ENCODE measurements at regions not wholly inside any gene's neighbourhood (a gene's known extent, or its start where the extent isn't known, plus 50 kb on each side); places are given as distances from the start of the nearest gene placed in this dataset.

DNA sequence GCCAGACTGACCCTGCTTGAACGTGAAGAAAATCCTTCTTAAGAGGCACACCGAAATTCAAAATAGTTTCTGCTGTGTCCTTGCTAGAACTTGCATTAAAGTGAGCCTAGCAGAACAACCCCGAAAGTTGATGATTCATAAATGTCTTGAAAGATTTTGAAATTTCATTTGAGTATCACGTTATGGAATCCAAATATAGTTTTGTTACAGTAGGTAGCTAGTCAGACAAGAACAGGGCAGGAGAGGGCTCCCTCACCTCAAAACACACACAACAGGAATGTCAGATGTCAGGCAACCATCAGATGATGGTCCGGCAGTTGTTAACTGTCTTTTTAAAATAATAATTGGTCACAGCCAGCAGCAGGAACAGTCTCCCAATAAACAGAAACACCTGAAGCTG, 259.6 kb upstream of the GNPDA2 start:
- Histone ChIP-seq H4K91ac (ENCODE audit: insufficient read depth, low read depth, low read length) (no peak overlapping the region), H3K27ac (ENCODE audit: insufficient read depth, low read length) (no peak overlapping the region), H2AK9ac (replicated peaks; ENCODE audit: low read depth, low read length, poor library complexity) (no peak overlapping the region), H3K27me3 (ENCODE audit: control insufficient read depth, insufficient read depth, low read length) (no peaks in the 10 kb centered on the region), H4K8ac (ENCODE audit: low read depth in 2 of 2, low read length in 2 of 2) (no peak overlapping the region), H3K9ac (ENCODE audit: low read depth, low read length) (no peak overlapping the region), H3K9me3 (ENCODE audit: control insufficient read depth, insufficient read depth, low read length) (peaks cover 11% of the 10 kb centered on the region), H3K14ac (replicated peaks; ENCODE audit: low read depth, low read length) (no peak overlapping the region), H3K4ac (ENCODE audit: low read depth, low read length) (no peak overlapping the region), H3K18ac (ENCODE audit: low read depth, low read length) (no peak overlapping the region), H4K20me1 (ENCODE audit: insufficient read depth, low read length) (no peaks in the 10 kb centered on the region), H3K4me3 (ENCODE audit: insufficient read depth, low read depth, low read length) (no peak overlapping the region), H2BK15ac (ENCODE audit: low read depth, low read length) (no peak overlapping the region), H2AK5ac (ENCODE audit: low read depth, low read length) (no peak overlapping the region), H3K4me1 (ENCODE audit: control insufficient read depth, insufficient read depth, low read length) (no peaks in the 10 kb centered on the region), H3K36me3 (ENCODE audit: control insufficient read depth, insufficient read depth, low read length) (no peaks in the 10 kb centered on the region), H3K9me1 (ENCODE audit: insufficient read depth, low read length) (no peaks in the 10 kb centered on the region), H3K79me1 (ENCODE audit: low read depth in 1 of 2, low read length in 2 of 2) (no peaks in the 10 kb centered on the region), H3K23ac (ENCODE audit: low read depth, low read length) (no peak overlapping the region), H3K4me2 (ENCODE audit: low read depth, low read length) (no peak overlapping the region), H2BK120ac (ENCODE audit: low read depth, low read length) (no peak overlapping the region), H3K56ac (ENCODE audit: extremely low read depth, insufficient read depth, low read length) (no peak overlapping the region), H2AFZ (replicated peaks; ENCODE audit: low read length, poor library complexity) (no peak overlapping the region), H2BK20ac (ENCODE audit: low read depth, low read length) (no peak overlapping the region), H2BK5ac (ENCODE audit: low read depth, low read length, poor library complexity, severe bottlenecking) (no peak overlapping the region), H4K5ac (ENCODE audit: low read depth, low read length) (no peak overlapping the region)
- intact Hi-C loops (cut with micrococcal nuclease) (no loop called here), in situ Hi-C loops (cut with MboI; ENCODE audit: low sequenced_read_pairs) (no loop called here), dilution Hi-C loops (cut with HindIII; ENCODE audit: low sequenced_read_pairs, unreplicated experiment) (no loop called here)
- TF ChIP-seq RAD21 (IDR thresholded peaks at IDR 0.05; ENCODE audit: low read length), result no peak
- TF ChIP-seq SMC3 (IDR thresholded peaks at IDR 0.05; ENCODE audit: low read depth, low read length), result no peak
- no peak for TF ChIP-seq CHD1 (IDR thresholded peaks at IDR 0.05; ENCODE audit: low read depth, low read length)
- POLR2A ChIA-PET (ENCODE audit: unreplicated experiment), result no interaction called here
- BruUV-seq (replicated peaks), result no TSS peak
- WGBS, 2 experiments (ENCODE audit: extremely low coverage in 2 of 2, insufficient read length in 1 of 2), result no CpG with 5 or more reads among the region's 5 CpGs
- no peak for ATAC-seq (ENCODE audit: low read depth)
- no peak for DNase-seq
- CTCF ChIA-PET, result no interaction called here

Data from IMR-90 (cell line).